NAMALWA (cell line): ENCODE measurements at regions not wholly inside any gene's neighbourhood (a gene's known extent, or its start where the extent isn't known, plus 50 kb on each side); places are given as distances from the start of the nearest gene placed in this dataset.
"Not testable (repeated sequence)": the region's sequence is repeated elsewhere in the genome, so short reads cannot be mapped to it uniquely, and the experiment has no call there.

Source experiments
- DNase-seq: peaks from one replicate; pipeline ENCODE4 v3.0.0-alpha.2; 2015; ENCODE audit warnings: low spot score

DNA sequence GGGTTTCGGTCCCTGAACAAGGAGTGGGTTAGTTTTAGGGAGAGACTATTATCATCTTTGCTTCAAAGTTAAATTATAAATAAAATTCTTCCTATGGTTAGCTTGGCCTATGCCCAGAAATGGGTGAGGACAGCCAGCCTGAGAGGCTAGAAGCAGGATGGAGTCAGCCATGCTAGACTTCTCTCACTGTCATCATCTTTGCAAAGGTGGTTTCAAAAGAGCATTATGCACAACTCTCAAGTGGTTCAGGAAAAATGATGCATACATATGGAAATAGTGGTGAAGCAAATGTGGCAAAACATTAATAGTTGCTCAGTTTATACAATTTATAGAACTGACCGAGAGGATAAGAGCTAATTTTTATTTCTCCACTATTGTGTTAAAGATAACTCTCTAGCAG lies 124.3 kb upstream of the FOXN2 start:
- DNase-seq, result no peak

GRCh38 chr2:48194641-48195040 lies 119.8 kb upstream of the FOXN2 start:
- DNase-seq, result no peak

GRCh38 chr2:48195169-48195568 lies 119.3 kb upstream of the FOXN2 start:
- no peak for DNase-seq

GRCh38 chr2:48197618-48198017 lies 116.9 kb upstream of the FOXN2 start:
- DNase-seq, result no peak

DNA sequence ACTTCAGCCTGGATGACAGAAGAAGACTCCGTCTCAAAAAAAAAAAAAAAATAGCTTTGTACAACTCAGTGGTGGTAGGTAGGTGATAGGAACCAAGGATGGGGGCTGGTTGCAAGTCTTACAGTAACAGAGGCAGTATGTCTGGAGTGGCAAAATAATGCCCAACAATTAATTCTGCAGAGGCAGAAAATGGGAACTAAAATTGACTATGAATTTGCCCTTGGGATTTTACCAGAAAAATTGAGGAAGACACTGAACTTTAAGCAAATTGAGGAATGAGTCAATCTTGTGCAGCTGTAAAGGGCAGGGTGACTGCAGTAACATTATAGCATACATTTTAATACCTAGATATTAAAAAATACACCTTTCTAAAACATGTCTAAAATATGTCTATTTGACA lies 116.1 kb upstream of the FOXN2 start:
- no peak for DNase-seq

- DNase-seq, result no peak
These were observed 115.4 kb upstream of the FOXN2 start for GRCh38 chr2:48199070-48199469.

DNA sequence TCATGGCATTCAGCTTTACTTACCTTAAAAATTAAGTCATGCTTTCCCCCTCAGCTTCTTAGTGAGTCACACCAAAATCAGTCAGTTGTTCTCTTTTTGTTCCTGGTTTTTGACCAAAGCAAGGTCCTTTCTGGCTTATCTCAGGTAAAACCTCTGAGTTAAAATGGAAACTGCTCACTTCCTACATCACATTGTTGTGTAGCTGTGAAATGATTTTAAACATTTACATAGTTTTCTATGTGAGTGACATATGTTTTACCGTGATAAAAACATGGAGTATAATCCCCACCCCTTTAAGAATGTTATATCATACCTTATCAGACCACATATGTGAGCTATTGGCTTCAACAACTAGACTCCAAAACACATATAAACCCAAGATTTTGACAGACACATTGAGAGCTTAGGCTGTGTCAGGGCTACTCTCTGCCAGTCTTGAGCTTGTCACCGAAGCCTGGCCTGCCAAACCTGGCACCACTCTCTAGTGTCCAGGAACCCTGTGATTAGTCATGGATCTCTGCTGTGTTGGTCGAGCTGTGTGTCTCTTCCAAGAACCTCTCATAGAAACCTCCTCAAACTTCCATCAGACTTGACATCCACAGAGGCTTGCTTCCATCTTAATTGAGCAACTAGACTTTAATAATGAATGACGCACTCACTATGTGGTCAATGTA lies 113.7 kb upstream of the FOXN2 start:
- no peak for DNase-seq

DNA sequence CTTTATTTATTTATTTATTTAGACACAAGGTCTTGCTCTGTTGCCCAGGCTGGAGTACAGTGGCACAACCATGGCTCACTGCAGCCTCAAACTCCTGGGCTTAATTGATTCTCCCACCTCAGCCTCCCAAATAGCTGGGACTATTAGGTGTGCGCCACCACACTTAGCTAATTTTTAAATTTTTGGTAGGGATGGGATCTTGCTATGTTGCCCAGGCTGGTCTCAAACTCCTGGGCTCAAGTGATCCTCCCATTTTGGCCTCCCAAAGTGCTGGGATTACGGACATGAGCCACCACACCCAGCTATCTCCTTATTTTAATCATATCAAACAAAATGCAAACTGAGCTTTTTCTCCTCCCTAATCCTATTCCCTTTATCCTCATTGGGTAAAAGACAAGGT lies 113.0 kb upstream of the FOXN2 start:
- DNase-seq, result not testable (repeated sequence)

DNA sequence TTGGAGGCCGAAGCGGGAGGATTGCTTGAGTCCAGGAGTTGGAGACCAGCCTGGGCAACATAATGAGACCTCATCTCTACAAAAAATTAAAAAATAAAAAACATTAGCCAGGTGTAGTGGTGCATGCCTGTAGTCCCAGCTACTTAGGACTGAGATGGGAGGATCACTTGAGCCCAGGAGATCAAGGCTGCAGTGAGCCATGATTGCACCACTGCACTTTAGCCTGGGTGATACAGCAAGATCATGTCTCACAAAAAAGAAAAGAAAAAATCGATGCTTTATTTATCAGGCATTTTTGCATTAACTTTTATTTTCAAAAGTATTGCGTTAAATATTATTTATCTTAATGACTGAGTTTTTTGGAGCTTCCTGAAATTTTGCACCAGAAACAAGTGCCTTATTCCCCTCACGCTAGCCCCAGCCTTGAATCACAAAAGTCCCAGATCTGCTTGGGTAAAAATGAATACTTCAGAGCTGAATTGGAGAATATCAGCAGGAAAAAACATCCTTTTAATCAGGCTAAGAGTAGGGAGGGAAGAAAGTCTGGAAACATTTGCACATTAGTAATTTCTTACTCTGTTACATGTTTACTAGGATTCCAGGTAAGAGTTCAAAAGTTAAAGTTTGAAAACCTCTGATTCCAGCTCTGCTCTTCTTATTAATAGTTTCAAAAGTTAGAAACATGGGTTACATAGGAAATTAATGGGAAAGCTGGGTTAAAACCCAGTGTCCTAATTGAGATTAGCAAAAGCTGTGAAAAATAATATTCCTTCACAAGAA lies 111.4 kb upstream of the FOXN2 start:
- DNase-seq, result no peak

GRCh38 chr2:48203668-48204067 lies 110.8 kb upstream of the FOXN2 start:
- no peak for DNase-seq

DNA sequence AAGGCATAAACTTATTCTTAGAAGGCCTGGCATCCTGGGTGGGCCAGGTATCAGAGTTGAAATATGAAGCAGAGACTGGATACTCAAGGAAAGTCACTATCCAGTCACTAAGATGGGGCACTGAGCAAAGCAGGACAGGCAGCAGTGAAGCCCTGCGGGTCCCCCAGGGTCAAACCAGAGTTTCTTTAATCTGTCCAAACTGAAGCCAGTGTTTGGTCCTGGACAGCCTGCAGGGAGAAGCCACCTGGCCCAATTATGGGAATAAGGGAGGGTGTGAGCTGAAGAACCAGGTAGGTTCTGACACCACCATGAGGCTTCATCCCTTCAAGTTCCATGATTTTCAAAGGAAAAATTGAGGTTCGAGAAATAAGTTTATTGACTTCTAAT lies 109.7 kb upstream of the FOXN2 start:
- no peak for DNase-seq

DNA sequence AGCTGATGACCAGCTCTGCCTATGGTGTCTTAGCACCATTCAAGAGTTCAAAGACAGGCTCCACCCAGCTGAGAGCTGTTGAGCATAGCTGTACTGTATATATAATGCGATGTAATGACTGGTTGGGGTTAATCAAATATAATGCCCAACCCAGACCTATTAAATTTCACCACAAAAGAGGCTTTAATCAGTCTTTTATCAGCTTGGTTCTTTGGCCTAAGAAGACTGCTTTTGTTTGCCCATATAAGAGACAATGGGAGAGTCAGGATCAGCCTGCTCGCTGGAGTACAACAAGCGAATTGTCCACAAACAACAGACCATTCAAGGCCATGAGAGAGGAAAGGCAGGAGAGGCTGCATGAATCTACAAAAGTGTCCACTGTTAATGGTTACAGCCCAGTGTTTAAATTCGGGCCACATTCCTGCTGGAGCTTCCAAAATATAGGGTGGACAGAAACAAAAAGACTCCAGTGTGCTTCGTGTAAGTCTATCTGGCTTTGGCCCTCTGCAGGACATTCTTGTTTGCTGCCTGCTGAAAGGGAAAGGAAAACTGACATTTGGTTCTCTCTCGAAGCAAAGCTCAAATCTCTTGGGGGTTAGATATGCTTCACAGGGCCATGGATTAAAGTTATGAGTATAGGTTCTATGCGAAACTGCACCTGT lies 109.2 kb upstream of the FOXN2 start:
- DNase-seq, result peak; percentile 37

DNA sequence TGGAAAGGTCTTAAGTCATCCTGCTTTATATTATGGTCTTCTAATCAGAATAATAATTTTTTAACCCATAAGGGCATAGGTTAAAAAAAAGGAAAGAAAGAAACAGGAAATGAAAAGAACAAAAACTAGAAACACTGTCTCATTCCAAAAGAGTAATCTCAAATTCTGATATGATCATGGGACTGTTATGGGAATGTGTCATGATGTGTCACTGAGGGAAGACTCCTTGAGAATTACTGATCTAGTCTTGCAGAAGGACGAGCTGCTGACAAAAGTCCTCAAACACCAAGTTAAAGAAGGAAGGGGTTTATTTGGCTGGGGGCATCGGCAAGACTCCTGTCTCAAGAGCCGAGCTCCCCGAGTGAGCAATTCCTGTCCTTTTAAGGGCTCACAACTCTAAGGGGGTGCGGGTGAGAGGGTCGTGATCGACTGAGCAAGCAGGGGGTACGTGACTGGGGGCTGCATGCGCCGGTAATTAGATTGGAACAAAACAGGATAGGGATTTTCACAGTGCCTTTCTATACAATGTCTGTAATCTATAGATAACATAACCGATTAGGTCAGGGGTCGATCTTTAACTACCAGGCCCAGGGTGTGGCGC lies 108.3 kb upstream of the FOXN2 start:
- DNase-seq, result not testable (repeated sequence)

- DNase-seq, result no peak
These were observed 107.3 kb upstream of the FOXN2 start for GRCh38 chr2:48207201-48207641.

GRCh38 chr2:48207851-48208250 lies 106.6 kb upstream of the FOXN2 start:
- no peak for DNase-seq

DNA sequence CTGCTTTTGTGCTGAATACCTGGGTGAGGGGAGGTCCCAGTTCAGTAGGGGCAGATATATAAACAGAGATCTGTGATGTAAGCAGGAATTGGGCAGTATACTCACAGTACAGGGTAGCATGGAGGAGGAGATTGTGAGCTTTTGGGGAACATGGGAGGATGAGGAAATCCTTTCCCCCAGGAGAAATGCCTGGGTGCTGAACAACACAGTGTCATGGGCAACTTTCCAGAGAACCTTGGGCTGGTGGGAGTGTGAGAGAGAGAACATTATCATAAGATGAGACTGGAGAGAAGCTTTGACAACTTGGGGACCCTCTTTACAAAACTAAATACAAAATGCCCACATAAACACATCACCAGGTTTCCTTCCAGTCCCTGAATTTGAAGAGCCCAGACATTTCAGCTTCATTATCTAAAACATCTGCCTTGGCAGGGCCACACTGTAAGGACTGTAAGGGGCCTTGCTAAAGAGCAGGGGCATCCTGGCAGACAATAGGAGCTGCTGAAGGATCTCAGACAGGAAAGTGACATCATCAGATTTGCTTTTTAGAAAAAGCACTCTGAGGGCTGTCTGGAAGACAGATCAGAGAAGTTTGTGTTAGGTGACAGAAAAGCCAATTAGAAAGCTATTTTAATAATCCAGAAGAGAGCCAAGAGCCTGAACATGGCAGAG lies 105.1 kb upstream of the FOXN2 start:
- no peak for DNase-seq

DNA sequence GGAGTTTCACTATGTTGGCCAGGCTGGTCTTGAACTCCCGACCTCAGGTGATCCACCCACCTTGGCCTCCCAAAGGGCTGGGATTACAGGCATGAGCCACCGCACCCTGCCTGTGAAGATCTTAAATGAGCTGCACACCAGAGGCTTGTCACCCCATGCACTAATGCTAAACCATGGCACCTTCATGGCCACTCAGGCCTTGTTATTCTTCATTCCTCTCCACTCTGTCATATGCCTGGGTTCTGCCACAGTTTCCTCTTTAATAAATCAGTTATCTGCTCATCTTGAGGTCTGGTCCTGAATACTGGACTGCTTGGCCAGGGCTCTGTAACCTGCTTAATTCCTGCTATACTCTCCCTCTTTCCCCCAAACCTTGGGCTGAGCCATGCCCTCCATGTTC lies 104.3 kb upstream of the FOXN2 start:
- no peak for DNase-seq

- no peak for DNase-seq
These were observed 100.8 kb upstream of the FOXN2 start for GRCh38 chr2:48213646-48214045.

GRCh38 chr2:48218169-48218568 lies 96.3 kb upstream of the FOXN2 start:
- DNase-seq, result no peak

- no peak for DNase-seq
These were observed 95.3 kb upstream of the FOXN2 start for GRCh38 chr2:48219234-48219554.

DNA sequence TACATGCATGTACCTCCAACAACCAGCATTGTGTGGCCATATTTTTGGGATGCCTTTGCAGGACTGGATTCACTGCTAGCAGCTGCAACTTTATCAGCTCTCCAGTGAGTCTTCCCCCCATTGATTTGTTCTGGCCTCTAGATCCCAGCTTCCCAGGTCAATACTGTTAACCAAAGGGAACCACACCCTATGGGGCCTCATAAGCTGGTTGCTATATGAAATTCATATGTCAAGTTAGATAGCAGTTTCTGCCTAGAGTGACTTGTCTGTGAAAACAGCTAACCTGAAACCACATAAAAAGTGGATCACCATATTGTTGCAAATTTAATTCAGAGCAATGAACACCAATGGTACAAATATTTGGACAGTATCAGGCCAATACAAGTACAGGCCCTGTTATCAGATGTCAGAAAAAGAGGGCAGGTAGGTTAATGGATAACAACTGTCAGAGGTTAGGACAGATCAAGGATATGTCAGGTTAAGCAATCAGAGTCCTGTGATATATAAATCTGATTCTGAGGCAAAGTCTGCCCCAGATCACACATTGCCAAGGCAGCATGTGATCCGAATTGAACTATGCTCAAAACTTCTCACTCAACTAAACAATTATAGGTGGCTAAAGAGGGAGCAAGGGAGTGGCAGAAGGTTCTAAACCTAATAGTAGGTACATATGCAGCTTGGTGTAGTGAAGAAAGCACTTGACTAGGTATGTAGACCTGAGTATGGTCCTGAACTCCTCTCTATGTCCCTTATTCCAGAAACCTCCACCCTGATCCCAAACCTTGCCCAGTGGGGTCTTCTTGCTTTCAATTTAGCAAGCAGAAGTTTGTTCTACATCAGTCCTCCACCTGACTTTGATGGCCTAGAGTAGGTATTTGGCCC lies 94.7 kb upstream of the FOXN2 start:
- DNase-seq, result no peak
